CD1c-positive myeloid dendritic cell (primary cell): ENCODE measurements at regions not wholly inside any gene's neighbourhood (a gene's known extent, or its start where the extent isn't known, plus 50 kb on each side); places are given as distances from the start of the nearest gene placed in this dataset.
"Not testable (repeated sequence)": the region's sequence is repeated elsewhere in the genome, so short reads cannot be mapped to it uniquely, and the experiment has no call there.

Source experiments
- DNase-seq: peaks from one replicate; pipeline ENCODE4 v3.0.0-alpha.2; 2016; ENCODE audit errors: extremely low spot score

DNA sequence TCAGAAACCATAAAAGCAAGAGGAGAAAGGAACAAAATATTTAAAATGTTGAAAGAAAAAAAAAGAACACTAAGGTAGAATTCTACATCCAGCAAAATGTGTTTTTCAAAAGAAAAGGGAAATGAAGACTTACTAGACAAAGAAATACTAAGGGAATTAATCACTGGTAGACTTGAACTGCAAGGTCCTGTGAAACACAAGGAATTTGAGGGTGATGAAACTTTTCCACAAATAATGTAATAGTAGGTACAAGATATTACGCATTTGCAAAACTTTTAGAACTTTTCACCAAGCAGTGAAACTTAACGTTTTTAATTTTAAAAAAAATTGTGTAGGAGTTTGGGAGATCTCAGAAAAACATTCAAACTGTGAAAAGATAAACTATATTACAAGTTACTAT lies 180.3 kb upstream of the MAGEB16 start:
- DNase-seq, result no peak

DNA sequence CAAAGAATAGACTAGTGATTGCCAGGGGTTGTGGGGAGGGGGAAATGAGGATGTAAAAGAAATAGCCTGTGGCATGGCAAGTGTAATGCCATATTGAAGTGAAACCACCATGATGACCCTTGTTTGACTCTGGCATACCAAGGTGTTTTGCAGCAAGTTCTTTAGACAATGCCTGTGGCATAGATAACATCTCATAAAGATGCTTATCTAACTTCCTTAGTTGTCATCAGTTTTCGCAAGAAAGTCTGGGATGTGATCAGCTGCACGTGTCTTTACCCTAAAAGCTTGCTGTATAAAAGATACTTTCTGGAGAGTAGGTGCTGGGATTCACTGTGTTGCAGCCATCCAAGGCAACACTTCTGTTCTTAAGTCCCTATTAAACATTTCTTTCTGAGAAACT lies 176.1 kb upstream of the MAGEB16 start:
- DNase-seq, result no peak

DNA sequence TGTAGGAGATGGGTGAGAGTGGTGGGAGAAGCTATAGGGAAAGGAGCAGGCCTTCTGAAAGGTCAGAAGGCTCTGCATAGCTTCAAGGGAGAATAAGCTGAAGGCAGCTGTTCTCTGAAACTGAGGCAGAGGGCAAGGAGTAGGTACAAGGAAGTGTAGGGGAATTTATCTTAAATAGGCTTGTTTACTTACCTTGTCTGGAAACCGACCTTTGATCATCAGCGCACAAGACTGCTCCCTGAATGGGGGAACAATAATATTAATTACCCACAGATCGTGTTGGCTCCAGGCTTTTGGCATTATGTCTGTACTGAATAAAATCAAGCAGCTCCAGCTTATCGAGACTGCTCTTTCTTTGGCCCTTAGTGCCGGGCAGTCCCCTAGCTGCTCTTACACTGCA lies 175.5 kb upstream of the MAGEB16 start:
- no peak for DNase-seq

DNA sequence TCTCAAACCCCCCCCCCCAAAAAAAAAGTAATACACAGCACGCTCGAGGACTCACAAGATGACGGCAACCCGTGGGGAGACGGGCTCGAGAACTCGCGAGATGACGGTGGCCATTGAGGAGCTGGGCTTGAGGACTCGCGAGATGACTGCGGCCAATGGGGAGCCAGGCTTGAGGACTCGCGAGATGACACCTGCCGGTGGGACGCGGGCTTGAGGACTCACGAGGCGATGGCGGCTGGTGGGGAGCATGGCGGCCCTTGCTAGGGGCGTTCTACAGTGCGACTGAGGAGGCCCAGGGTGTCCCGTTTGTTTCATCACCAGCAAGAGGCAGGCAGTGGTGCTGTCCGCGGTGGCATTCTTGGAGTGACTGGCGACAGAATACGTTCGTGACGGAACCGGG lies 172.4 kb upstream of the MAGEB16 start:
- DNase-seq, result no peak

DNA sequence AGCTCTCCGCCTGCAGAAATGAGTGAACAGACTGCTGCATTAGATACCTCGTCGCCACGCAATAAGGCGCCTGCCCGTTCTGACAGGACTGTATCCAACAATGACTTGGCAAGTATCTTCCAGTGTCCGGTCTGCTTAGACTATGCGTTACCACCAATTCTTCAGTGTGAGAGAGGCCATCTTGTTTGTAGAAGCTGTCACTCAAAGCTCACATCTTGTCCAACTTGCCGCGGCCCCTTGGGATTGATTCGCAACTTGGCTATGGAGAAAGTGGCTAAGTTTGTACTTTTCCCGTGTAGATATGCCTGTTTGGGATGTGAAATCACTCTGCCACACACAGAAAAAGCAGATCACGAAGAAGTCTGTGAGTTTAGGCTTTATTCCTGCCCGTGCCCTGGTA lies 172.0 kb upstream of the MAGEB16 start:
- no peak for DNase-seq

DNA sequence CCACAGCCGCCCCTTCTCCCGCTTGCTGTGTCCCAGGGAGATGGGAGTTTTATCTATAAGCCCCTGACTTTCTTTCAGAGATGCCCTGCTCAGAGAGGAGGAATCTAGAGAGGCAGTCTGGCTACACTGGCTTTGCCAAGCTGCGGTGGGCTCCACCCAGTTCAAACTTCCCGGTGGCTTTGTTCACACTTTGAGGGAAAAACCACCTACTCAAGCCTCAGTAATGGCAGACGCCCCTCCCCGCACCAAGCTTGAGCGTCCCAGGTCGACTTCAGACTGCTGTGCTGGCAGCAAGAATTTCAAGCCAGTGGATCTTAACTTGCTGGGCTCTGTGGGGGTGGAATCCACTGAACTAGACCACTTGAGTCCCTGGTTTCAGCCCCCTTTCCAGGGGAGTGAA lies 162.2 kb upstream of the MAGEB16 start:
- not testable (repeated sequence) for DNase-seq

DNA sequence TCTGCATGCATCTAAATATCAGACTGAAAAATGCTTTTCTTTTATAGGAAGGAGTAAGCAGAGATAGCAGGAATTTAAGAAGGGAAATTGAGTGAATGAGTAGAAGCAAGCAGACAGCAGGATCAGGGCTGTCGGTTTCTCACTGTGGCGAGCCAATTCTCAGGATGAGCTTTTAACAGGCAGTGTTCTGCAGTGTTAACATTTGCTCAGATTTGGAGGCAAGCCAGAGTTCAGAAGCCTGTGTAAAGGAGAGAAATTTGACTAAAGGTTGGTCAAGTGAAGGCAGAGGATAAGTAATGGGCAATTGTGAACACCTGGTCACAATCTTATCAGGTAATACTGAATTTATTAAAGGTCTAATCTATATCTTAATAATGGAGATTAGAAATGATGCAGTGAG lies 133.3 kb upstream of the MAGEB16 start:
- DNase-seq, result no peak

DNA sequence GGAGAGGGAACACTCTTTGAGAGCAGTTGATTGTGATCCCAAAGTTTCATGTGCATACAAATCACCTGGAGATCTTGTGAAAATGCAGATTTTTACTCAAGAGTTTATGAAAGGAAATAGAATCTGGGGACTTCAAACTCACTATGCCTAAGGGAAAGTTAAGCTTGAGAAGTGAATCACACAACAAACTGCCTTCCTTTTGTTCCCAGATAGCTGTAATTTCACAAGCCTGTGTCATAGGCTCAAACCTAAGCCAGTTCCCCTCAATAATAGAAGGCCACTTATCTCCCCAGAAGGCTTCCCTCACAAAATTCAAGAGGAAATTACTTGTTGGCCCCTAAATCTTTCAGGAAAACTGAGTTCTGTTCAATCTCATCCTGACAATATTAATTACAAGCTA lies 132.8 kb upstream of the MAGEB16 start:
- DNase-seq, result no peak

DNA sequence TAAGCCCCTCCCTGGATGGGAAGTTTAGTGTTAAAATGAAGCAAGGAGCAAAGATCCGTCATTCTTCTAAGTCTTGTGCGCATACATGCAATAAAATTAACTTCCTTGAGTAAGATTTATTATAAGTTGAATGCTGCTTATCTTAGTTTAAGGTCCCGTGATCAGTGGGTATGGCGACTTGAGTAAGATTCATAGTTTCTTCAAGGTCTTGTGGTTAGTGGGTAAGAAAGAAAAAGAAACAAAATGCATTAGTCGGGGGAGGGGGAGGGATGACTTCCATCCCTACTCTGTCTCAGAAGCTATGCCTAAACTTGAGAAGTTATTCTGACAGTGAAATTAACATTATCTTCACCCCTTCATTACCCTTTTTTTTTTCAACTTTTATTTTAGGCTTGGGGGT lies 127.3 kb upstream of the MAGEB16 start:
- no peak for DNase-seq

DNA sequence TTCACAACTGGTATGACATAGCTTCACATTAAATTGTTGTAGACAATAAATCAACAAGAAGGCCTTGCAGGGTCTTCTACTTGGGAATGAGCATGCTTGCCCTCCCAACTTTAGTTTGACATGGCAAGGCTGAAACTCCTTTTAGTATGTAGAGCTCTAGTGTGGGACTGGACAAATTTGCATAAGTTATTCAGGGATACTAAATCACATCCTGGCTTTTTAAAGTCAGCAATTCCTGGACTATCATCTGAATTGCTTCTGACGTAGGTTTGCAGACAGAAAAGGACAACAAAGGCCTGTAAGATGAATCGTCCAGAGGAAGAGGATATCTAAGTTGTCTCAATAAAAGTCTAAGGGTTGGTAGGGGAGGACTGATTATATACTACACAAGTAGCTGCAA lies 123.0 kb upstream of the MAGEB16 start:
- DNase-seq, result no peak

DNA sequence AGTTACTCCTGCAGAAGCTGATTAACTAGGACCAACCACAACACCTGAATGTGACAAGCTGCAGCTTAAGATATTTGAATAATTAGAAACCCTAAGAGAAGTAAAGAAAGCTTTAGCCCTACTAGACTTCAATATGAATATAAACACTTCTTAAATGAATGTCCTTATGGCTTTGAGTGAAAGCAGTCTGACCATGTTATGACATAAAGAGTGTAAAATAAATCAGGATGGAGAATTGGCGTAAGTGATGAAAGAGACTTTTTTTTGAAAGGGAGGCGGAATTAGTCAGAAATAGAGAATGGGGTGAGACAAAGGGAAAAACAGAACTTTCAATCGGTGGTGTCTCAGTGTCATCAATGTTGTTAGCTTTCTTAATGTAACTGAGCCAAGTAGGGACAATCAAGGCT lies 117.2 kb upstream of the MAGEB16 start:
- no peak for DNase-seq

DNA sequence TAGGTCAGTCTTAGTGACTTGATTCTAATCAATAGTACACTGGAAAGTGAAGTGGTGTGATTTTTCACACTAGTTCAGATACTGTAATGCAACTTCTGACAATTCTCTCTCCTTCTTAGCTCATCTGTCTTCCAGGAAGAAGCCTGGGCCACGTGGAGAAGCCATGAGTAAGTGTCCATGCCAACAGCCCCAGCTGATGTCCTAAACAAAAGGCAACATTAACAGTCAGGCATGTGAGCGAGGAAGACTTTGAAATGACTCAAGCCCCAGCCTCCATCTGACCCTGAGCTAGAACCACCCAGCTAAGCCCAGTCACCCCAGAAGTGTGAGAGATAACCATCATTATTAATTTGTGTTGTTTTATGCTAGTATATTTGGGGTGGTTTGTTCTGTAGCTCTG lies 115.7 kb upstream of the MAGEB16 start:
- DNase-seq, result no peak

DNA sequence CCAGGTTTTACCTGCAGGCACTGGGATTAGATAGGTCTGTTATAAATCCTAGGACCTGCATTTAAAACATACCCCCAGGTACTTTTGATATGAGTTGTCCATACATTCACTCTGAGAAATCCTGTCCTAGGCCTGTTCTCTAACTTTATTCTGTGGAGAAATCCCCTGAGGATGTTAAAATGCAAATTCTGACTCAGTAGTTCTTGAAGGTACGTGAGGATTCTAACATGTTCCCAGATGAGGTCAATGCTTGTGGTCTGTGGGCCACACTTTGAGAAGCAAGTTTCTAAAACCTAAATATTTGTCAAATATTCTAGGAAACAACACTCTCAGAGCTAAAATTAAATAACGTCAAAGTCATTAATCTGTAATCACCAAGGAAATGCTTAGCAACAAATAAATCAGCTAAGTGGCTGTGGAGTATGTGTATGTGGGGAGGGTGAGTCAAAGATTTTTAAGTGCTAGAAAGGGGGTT lies 101.3 kb upstream of the MAGEB16 start:
- no peak for DNase-seq

DNA sequence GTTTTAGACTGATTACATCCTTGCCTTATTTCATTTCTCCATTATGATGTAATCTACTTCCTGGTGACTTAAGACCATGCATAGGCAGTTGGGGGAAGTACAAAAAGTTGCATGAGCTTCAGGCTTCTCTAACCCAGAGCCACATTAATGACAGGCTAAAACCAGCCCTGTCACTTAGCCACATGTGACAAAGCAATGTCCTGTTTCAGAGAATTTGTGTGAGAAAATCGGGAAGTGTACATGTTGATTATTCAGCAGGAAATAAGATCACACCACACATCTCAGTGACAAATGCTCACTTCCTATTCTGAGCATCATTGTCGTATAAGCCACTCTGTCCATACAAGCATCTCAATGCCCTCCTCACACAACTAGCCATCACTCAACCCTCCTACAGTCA lies 98.5 kb upstream of the MAGEB16 start:
- peak; percentile 76 for DNase-seq

DNA sequence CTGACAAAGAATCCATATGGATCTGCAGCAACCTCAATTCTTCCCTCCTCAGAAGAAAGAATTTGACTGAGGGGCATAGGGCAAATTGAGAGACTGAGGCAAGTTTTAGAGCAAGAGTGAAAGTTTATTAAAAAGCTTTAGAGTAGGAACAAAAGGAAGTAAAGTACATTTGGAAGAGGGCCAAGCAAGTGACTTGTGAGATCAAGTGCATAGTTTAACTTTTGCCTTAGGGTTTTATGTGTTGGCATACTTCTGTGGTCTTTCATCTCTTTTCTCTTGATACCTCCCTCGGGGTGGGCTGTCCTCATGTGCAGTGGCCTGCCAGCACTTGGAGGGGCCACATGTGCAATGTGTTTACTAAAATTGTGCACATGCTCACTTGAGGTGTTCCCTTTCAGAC lies 98.0 kb upstream of the MAGEB16 start:
- DNase-seq, result no peak

DNA sequence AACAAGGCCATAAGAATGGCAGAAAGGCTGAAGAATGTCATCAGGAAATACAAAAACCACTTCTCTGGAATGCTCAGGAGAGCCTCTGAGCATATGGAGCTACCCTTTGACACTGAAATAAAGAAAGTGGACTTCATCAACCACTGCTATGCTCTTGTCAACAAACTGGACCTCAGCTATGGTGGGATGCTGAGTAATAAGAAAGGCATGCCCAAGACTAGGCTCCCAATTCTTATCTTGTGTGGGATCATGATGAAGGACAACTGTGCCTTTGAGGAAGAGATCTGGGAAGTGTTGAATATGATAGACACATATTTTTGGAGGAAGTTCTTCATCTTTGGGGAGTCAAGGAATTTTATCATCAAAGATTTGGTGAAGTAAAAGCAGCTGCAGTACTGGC lies 86.9 kb upstream of the MAGEB16 start:
- DNase-seq, result no peak

DNA sequence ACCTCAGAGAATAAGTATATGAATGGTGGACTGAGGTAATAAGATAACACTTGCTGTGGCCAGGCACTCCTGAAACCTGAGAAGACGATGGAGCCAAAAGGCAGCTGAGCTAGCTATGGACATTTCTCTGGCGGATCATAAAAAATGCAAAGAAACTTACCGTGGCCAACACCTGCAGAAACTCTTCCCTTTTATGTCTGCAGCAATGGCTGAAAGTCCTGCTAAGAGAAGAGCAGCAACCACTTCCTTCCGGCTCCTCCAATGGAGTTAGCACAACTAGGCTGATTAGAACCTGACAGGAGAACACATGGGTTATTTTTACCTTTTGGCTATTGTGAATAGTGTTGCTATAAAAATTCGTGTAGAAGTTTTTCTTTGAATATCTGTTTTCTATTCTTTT lies 76.0 kb upstream of the MAGEB16 start:
- no peak for DNase-seq

DNA sequence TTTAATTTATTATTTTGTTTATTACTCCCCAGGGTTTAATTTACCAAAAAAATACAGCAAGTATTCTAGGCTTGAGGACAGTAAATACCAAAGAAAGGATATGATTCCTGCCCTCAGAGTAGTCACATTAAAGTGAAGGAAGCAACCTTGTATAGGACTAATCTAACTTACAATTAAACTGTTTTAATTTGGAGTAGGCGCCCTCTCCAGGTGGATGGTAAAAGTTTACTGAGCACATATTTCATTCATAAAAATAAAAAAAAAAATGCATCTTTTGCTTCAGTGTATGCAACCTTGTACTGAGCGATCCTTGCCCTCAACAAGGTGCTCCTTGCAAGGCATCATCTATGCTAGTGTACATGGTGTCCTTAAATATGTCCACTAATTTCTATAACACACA lies 72.0 kb upstream of the MAGEB16 start:
- DNase-seq, result no peak

DNA sequence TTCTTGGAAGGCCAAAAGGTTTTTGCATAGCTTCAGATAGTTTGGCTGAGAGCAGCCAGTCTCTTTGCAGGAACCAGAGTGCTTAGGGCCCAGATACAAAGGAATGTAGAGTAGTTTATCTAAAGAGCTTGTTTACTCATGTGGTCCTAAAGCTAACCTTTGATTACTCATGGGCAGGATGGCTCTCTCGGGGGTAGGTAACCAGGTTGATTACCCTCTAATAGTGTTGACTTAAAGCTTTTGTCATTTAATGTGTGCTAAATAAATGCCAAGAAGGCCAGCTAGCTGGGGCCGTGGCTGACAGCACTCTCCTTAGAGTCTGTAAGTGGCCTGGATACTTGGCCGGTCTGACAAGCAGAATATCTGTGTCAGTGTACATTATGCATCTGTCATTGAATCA lies 69.7 kb upstream of the MAGEB16 start:
- no peak for DNase-seq

DNA sequence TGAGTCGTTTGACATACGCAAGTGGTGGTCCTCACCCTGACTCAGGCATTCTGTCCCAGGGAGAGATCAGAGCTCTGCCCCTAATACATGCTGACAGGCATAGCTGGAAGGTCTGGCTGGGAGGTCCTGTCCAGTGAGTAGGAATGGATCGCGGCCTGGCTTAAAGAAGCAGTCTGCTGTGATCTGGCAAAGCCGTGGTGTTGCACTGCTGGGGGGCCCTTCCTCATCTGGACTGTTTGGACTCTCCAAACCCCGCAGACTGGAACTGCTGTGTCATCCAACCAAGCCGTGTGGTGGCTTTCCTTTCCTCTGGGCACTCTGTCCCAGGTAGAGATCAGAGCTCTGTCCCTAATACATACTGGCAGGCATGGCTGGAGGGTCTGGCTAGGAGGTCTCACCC lies 64.3 kb upstream of the MAGEB16 start:
- no peak for DNase-seq

DNA sequence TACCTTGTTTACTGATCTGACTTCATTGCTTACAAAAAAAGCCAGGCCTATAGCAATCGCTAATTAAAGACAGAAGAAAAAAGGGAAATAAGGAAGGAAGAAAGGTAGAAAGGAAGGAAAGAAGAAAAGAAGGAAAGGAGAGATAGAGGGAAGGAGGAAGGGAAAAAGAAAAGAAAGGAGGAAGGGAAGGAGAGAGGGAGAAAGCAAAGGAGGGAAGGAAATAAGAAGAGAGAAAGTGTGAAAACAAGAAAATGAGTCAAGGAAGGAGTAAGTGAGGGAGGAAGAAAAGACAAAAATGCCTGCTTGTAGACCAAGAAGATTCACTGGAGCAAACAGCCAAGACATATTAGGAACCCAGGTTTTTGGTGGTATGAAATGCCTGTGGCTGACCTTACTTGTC lies 57.0 kb upstream of the MAGEB16 start:
- DNase-seq, result no peak

DNA sequence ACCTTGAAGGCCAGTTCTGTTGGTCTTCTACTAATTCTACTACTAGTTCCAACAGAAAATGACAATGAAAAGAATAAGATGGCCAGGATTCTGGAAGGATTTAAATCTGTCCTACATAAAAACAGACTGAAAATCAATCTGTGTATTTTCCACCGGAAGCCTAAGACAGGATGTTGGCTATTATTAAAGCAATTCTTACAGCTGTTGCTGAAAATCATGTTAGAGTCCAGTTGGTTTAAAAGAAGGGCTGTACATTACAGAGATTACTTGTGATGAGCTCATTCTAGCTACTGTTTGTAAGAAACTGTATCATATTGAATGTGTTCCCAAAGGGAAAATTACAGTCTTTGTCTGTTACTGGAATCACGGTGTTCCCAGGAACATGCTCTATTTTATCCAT lies 54.8 kb upstream of the MAGEB16 start:
- DNase-seq, result no peak
